Erythroblast (primary cell): ENCODE measurements at regions not wholly inside any gene's neighbourhood (a gene's known extent, or its start where the extent isn't known, plus 50 kb on each side); places are given as distances from the start of the nearest gene placed in this dataset.

ENCODE experiments used
- GATA1 ChIP-seq: IDR thresholded peaks from 2 replicates; pipeline ENCODE4 v1.6.1; 2011; ENCODE audit warnings: low read depth, mild to moderate bottlenecking, control low read depth, low read length, moderate library complexity
- POLR2A ChIP-seq: IDR thresholded peaks from 2 replicates; pipeline ENCODE4 v1.6.1; 2011; ENCODE audit warnings: mild to moderate bottlenecking, low read length

GRCh38 chr7:15086131-15086611, 183.6 kb upstream of the DGKB start:
- TF ChIP-seq POLR2A, result no peak
- TF ChIP-seq GATA1, result no peak
